ENCODE measurements at regions not wholly inside any gene's neighbourhood (a gene's known extent, or its start where the extent isn't known, plus 50 kb on each side); places are given as distances from the start of the nearest gene placed in this dataset.
"Not testable (repeated sequence)": the region's sequence is repeated elsewhere in the genome, so short reads cannot be mapped to it uniquely, and the experiment has no call there.

DNA sequence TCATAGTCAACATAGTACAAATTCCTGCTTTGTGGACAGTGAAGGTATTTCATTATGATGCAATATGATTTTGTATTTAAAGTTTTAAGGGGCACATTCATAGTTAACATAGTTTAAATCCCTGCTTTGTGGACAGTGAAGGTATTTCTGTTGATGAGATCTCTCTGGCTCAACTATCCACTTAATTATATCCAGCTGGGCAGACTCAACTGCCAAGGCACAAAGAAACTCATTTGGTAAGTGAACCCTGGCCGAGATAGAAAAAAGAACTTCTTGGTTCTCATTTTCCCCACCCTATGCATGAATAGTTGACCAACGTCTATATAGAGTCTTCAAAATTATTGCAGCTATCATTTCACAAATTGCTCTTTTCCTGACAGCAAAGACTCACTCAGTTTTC, 1194.6 kb downstream of the NCAM2 start:
- Histone ChIP-seq H3K4me1 (replicated peaks in 1 of 2) (peaks cover 0 to 3% of the 10 kb centered on the region in 2 donors), H3K4me3 (no peak overlapping the region), H3K27ac (no peak overlapping the region)
- no peak for ATAC-seq (replicated peaks in 6 of 8)
- in situ Hi-C loops (cut with MboI; ENCODE audit: low pct_unique_long_range_greater_than_20kb in 2 of 9, low sequenced_read_pairs in 9 of 9, unreplicated experiment in 9 of 9) = no loop called here
- 0 to 91% (median 50%) methylated on average over 1 to 2 of the region's 2 CpGs; no CpG with 5 or more reads in 3 of the 10 experiments for WGBS, 10 experiments

GRCh38 chr21:22194986-22195385, 1196.8 kb downstream of the NCAM2 start:
- H3K27ac ChIP-seq; H3K4me3 ChIP-seq; H3K4me1 ChIP-seq (replicated peaks in 1 of 2); ATAC-seq (replicated peaks in 6 of 8); in situ Hi-C loops (cut with MboI; ENCODE audit: low pct_unique_long_range_greater_than_20kb in 2 of 9, low sequenced_read_pairs in 9 of 9, unreplicated experiment in 9 of 9): not testable (repeated sequence)
- WGBS, 10 experiments = 39 to 100% (median 93%) methylated on average over 2 to 5 of the region's 6 CpGs; no CpG with 5 or more reads in 3 of the 10 experiments

GRCh38 chr21:22200378-22201092, 1202.3 kb downstream of the NCAM2 start:
- ATAC-seq (replicated peaks in 6 of 8) = no peak
- WGBS, 10 experiments = 0 to 100% (median 43%) methylated on average over 1 to 4 of the region's 4 CpGs; no CpG with 5 or more reads in 1 of the 10 experiments
- Histone ChIP-seq H3K4me3 (no peak overlapping the region), H3K4me1 (replicated peaks in 1 of 2) (peaks cover 3 to 7% of the 10 kb centered on the region in 2 donors), H3K27ac (no peak overlapping the region)
- in situ Hi-C loops (cut with MboI; ENCODE audit: low pct_unique_long_range_greater_than_20kb in 2 of 9, low sequenced_read_pairs in 9 of 9, unreplicated experiment in 9 of 9) = no loop called here

DNA sequence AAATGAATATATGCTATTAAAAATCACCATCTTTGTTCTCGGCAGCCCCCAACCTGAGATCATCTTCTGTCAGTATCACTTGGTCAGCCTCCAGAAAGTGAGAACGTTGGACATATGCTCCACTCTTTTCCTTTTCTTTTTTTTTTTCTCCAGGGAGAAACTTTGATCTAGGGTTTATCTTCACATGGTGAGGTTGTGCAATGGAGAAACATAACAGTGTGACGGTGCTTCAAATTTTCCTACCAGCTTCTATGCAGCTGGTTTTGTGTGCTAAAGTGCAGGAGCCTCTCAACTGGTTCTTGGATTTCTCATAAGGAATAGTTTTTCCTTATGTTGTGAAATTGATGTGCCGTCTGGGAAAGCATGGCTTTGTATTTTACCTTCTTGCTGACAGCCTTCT, 1202.9 kb downstream of the NCAM2 start:
- ATAC-seq (replicated peaks in 6 of 8) = no peak
- Histone ChIP-seq H3K4me3 (no peak overlapping the region), H3K4me1 (replicated peaks in 1 of 2) (peaks cover 3 to 7% of the 10 kb centered on the region in 2 donors), H3K27ac (no peak overlapping the region)
- 0 to 100% (median 83%) methylated on average over 1 to 4 of the region's 4 CpGs; no CpG with 5 or more reads in 1 of the 10 experiments for WGBS, 10 experiments
- in situ Hi-C loops (cut with MboI; ENCODE audit: low pct_unique_long_range_greater_than_20kb in 2 of 9, low sequenced_read_pairs in 9 of 9, unreplicated experiment in 9 of 9) = no loop called here

DNA sequence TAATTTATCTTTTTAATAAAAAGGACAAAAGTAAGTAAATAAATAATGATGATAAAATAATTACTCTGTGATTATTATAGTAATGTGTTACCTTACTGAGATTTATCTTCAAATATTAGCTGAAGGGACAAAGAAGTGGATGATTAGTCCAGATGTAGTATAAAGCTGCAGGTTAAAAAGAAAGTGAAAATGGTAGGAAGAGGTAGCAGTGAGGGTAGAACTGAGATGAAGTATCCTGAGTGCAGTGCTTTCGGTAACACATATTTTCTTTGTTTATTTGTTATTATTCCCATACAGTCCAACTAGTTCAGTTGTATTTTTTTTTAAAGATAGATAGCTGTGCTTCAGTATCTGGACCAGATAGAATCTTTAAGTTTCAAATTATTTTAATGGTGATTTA, 1203.5 kb downstream of the NCAM2 start:
- Histone ChIP-seq H3K4me3 (no peak overlapping the region), H3K27ac (no peak overlapping the region), H3K4me1 (replicated peaks in 1 of 2) (peaks cover 3 to 7% of the 10 kb centered on the region in 2 donors)
- 0 to 100% (median 57%) methylated on average over 1 of the region's 1 CpG; no CpG with 5 or more reads in 1 of the 10 experiments for WGBS, 10 experiments
- no peak for ATAC-seq (replicated peaks in 6 of 8)
- in situ Hi-C loops (cut with MboI; ENCODE audit: low pct_unique_long_range_greater_than_20kb in 2 of 9, low sequenced_read_pairs in 9 of 9, unreplicated experiment in 9 of 9) = no loop called here

DNA sequence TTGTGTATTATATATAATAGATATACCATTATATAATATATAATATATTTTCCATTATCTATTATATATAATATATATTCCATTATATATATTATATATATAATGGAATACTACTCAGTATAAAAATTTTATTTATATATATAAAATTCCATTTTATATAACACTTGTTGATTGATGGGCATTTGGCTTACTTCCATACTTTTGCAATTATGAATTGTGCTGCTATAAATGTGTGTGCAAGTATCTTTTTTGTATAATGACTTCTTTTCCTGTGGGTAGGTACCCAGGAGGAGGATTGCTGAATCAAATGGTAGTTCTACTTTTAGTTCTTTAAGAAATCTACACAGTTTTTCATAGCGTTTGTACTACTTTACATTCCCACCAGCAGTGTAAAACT, 1211.1 kb downstream of the NCAM2 start:
- in situ Hi-C loops (cut with MboI; ENCODE audit: low pct_unique_long_range_greater_than_20kb in 2 of 9, low sequenced_read_pairs in 9 of 9, unreplicated experiment in 9 of 9) = no loop called here
- no peak overlapping the region for H3K27ac ChIP-seq
- no peaks in the 10 kb centered on the region for H3K4me1 ChIP-seq (replicated peaks in 1 of 2)
- no peak for ATAC-seq (replicated peaks in 6 of 8)
- no peak overlapping the region for H3K4me3 ChIP-seq
- WGBS, 10 experiments = 25 to 100% (median 67%) methylated on average over 1 of the region's 1 CpG; no CpG with 5 or more reads in 2 of the 10 experiments

DNA sequence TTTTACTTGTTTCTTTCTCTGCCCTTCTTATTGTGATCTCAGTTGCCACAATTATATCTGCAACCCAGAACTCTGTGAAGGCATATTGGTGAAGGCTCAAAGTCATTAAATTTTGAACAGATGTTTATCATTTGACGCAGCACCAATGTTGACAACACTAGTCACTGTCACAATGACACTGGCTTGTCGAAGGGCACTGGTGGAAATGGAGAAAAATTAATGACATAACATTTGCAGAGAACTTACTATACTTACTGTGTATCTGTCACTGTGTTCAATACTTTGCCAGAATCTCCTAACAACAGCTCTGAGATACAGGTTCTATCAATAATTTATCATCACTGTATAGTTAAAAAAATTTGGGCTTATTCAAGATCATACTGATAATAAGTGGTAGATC, 1213.7 kb downstream of the NCAM2 start:
- Histone ChIP-seq H3K27ac (no peak overlapping the region), H3K4me3 (no peak overlapping the region), H3K4me1 (replicated peaks in 1 of 2) (no peaks in the 10 kb centered on the region)
- no peak for ATAC-seq (replicated peaks in 6 of 8)
- in situ Hi-C loops (cut with MboI; ENCODE audit: low pct_unique_long_range_greater_than_20kb in 2 of 9, low sequenced_read_pairs in 9 of 9, unreplicated experiment in 9 of 9) = no loop called here
- WGBS, 10 experiments = 0 to 100% (median 88%) methylated on average over 1 to 2 of the region's 2 CpGs; no CpG with 5 or more reads in 3 of the 10 experiments

GRCh38 chr21:22223385-22223784, 1225.2 kb downstream of the NCAM2 start:
- Histone ChIP-seq H3K27ac (no peak overlapping the region), H3K4me1 (replicated peaks in 1 of 2) (no peaks in the 10 kb centered on the region), H3K4me3 (no peak overlapping the region)
- 0 to 100% (median 14%) methylated on average over 1 to 3 of the region's 3 CpGs; no CpG with 5 or more reads in 1 of the 10 experiments for WGBS, 10 experiments
- no peak for ATAC-seq (replicated peaks in 6 of 8)
- in situ Hi-C loops (cut with MboI; ENCODE audit: low pct_unique_long_range_greater_than_20kb in 2 of 9, low sequenced_read_pairs in 9 of 9, unreplicated experiment in 9 of 9) = no loop called here

GRCh38 chr21:22224261-22224660, 1226.1 kb downstream of the NCAM2 start:
- H3K4me3 ChIP-seq = no peak overlapping the region
- ATAC-seq (replicated peaks in 6 of 8) = no peak
- no peaks in the 10 kb centered on the region for H3K4me1 ChIP-seq (replicated peaks in 1 of 2)
- in situ Hi-C loops (cut with MboI; ENCODE audit: low pct_unique_long_range_greater_than_20kb in 2 of 9, low sequenced_read_pairs in 9 of 9, unreplicated experiment in 9 of 9) = no loop called here
- WGBS, 10 experiments = 0 to 100% (median 53%) methylated on average over 1 to 4 of the region's 4 CpGs
- H3K27ac ChIP-seq = no peak overlapping the region

GRCh38 chr21:22225299-22225698, 1227.1 kb downstream of the NCAM2 start:
- no peak for ATAC-seq (replicated peaks in 6 of 8)
- in situ Hi-C loops (cut with MboI; ENCODE audit: low pct_unique_long_range_greater_than_20kb in 2 of 9, low sequenced_read_pairs in 9 of 9, unreplicated experiment in 9 of 9) = no loop called here
- no peak overlapping the region for H3K4me3 ChIP-seq
- no peaks in the 10 kb centered on the region for H3K4me1 ChIP-seq (replicated peaks in 1 of 2)
- WGBS, 10 experiments = 0 to 100% (median 29%) methylated on average over 1 of the region's 1 CpG; no CpG with 5 or more reads in 3 of the 10 experiments
- H3K27ac ChIP-seq = no peak overlapping the region

DNA sequence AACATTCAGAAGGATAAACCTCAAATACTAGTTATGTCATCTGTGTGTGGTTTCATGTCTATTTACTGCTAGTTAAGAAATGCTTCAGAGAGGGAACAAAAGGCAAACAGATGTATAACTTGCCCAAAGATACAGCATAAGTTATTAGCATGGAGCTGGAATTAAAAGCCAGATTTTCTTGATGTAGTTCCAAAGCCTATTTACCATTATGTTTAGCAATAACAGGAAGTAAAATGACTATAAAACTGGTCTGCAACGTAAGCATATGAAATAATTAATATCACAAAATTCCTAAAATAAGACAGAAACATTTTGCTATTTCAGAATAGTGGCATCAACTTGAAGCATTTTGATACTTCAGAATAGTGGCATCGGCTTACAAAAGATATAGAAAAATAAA, 1232.8 kb downstream of the NCAM2 start:
- H3K4me1 ChIP-seq (replicated peaks in 1 of 2) = no peaks in the 10 kb centered on the region
- ATAC-seq (replicated peaks in 6 of 8) = no peak
- H3K4me3 ChIP-seq = no peak overlapping the region
- in situ Hi-C loops (cut with MboI; ENCODE audit: low pct_unique_long_range_greater_than_20kb in 2 of 9, low sequenced_read_pairs in 9 of 9, unreplicated experiment in 9 of 9) = no loop called here
- WGBS, 10 experiments = 3 to 93% (median 57%) methylated on average over 1 to 2 of the region's 2 CpGs
- H3K27ac ChIP-seq = no peak overlapping the region

DNA sequence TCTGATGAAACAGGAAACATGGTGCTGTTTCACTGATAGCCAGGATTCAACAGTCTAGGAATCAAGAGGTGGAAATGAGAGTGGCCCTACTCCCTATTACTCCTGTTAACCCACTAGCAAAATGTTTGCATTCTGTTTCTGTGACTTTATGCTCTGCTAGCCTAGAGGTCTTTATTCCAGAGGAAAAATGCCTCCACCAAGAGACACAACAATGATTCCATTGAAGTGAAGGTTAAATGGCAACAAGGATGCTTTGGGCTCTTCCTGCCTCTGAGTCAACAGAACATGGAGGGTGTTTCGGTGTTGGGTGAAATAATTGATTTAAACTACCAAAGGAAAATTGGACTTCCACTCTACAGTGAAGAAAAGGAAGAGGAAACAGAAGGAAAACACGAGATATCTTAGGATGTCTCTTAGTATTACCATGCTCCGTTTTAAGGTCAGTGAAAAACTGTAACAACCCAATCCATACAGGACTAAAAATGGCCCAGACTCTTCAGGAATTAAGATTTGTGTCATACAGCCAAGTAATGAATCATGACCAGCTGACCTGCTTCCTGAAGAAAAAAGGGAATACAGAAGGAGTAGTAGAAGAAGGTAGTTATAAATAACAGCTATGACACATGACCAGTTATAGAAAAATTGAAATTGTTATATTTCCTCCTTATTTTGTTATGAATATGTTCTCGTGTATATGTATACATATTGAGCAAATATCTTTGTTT, 1237.8 kb downstream of the NCAM2 start:
- no peak overlapping the region for H3K4me3 ChIP-seq
- in situ Hi-C loops (cut with MboI; ENCODE audit: low pct_unique_long_range_greater_than_20kb in 2 of 9, low sequenced_read_pairs in 9 of 9, unreplicated experiment in 9 of 9) = no loop called here
- 0 to 86% (median 46%) methylated on average over 2 to 4 of the region's 4 CpGs for WGBS, 10 experiments
- no peak overlapping the region for H3K27ac ChIP-seq
- ATAC-seq (replicated peaks in 6 of 8) = no peak
- H3K4me1 ChIP-seq (replicated peaks in 1 of 2) = no peaks in the 10 kb centered on the region

GRCh38 chr21:22244516-22244915, 1246.3 kb downstream of the NCAM2 start:
- in situ Hi-C loops (cut with MboI; ENCODE audit: low pct_unique_long_range_greater_than_20kb in 2 of 9, low sequenced_read_pairs in 9 of 9, unreplicated experiment in 9 of 9) = no loop called here
- H3K4me1 ChIP-seq (replicated peaks in 1 of 2) = no peaks in the 10 kb centered on the region
- no peak overlapping the region for H3K27ac ChIP-seq
- H3K4me3 ChIP-seq = no peak overlapping the region
- 0 to 83% (median 39%) methylated on average over 1 to 2 of the region's 2 CpGs for WGBS, 10 experiments
- ATAC-seq (replicated peaks in 6 of 8) = no peak

All from motor neuron (in vitro differentiated cells).